ENCODE measurements at regions not wholly inside any gene's neighbourhood (a gene's known extent, or its start where the extent isn't known, plus 50 kb on each side); places are given as distances from the start of the nearest gene placed in this dataset.

DNA sequence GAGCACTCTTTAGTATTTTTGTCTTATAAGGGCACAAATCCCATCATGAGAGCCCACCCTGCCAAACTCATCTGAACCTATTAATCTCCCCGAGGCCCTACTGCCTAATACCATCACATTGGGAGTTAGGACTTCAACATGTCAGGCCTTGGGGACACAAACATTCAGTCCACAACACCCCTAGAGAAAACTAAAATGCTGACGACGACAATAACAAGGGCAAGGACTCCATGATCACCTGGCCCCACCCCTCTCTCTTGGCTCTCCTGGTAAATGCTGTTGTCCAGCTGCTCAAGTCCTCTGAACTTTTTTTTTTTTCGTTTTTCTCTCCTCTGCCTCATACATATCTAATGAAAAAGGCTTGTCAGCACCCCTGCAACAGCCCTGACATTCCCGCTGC, 118.8 kb upstream of the MKI67 start:
- H3K36me3 Mint-ChIP-seq (ENCODE audit: low read depth), result no peaks in the 10 kb centered on the region

DNA sequence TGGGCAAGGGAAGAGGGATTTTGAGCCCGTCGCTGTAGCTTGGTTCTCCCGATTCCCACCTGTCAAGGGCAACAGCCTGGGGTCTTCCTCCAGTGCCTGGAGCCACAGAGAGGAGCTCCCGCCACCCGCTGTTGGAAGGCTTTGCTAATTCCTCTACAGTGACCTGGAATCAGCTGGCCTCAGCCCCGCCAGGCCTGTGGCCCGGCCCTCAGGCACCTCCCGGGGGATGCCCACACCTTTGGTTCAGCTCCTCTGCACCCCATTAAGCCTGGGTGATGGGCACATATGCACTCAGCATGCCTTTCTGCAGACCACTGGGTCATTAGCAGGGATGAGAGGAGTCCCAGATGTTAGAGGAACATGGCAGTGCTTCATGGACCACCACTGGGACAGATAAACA, 121.4 kb upstream of the MKI67 start:
- ATAC-seq (ENCODE audit: low read depth) (no peak), DNase-seq (no peak)
- intact Hi-C loops (cut with micrococcal nuclease), result no loop called here
- POLR2A ChIA-PET, result no interaction called here
- H3K9me3 Mint-ChIP-seq, result no peaks in the 10 kb centered on the region
- no peak overlapping the region for H3K27ac Mint-ChIP-seq
- CTCF ChIA-PET, result no interaction called here
- H3K36me3 Mint-ChIP-seq (ENCODE audit: low read depth), result no peaks in the 10 kb centered on the region
- TF ChIP-seq, protein P1, sequence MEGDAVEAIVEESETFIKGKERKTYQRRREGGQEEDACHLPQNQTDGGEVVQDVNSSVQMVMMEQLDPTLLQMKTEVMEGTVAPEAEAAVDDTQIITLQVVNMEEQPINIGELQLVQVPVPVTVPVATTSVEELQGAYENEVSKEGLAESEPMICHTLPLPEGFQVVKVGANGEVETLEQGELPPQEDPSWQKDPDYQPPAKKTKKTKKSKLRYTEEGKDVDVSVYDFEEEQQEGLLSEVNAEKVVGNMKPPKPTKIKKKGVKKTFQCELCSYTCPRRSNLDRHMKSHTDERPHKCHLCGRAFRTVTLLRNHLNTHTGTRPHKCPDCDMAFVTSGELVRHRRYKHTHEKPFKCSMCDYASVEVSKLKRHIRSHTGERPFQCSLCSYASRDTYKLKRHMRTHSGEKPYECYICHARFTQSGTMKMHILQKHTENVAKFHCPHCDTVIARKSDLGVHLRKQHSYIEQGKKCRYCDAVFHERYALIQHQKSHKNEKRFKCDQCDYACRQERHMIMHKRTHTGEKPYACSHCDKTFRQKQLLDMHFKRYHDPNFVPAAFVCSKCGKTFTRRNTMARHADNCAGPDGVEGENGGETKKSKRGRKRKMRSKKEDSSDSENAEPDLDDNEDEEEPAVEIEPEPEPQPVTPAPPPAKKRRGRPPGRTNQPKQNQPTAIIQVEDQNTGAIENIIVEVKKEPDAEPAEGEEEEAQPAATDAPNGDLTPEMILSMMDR (IDR thresholded peaks at IDR 0.05), result no peak
- H3K4me3 Mint-ChIP-seq, result no peak overlapping the region
- no peaks in the 10 kb centered on the region for H3K4me1 Mint-ChIP-seq
- H3K27me3 Mint-ChIP-seq, result peaks cover 5% of the 10 kb centered on the region

More for the DNA sequence above, 118.8 kb upstream of the MKI67 start:
- ChIA-PET CTCF (no interaction called here), POLR2A (no interaction called here)
- intact Hi-C loops (cut with micrococcal nuclease), result no loop called here
- no peak for ATAC-seq (ENCODE audit: low read depth)
- H3K9me3 Mint-ChIP-seq, result no peaks in the 10 kb centered on the region
- peaks cover 2% of the 10 kb centered on the region for H3K27me3 Mint-ChIP-seq
- H3K27ac Mint-ChIP-seq, result no peak overlapping the region
- TF ChIP-seq, protein P1 (IDR thresholded peaks at IDR 0.05), result no peak
- no peaks in the 10 kb centered on the region for H3K4me1 Mint-ChIP-seq
- no peak for DNase-seq
- no peak overlapping the region for H3K4me3 Mint-ChIP-seq

- Mint-ChIP-seq H3K9me3 (no peaks in the 10 kb centered on the region), H3K27me3 (peaks cover 13% of the 10 kb centered on the region), H3K27ac (no peak overlapping the region), H3K36me3 (ENCODE audit: low read depth) (no peaks in the 10 kb centered on the region), H3K4me3 (no peak overlapping the region), H3K4me1 (no peaks in the 10 kb centered on the region)
- no peak for ATAC-seq (ENCODE audit: low read depth)
- TF ChIP-seq, protein P1 (IDR thresholded peaks at IDR 0.05), result no peak
- intact Hi-C loops (cut with micrococcal nuclease), result no loop called here
- ChIA-PET CTCF (no interaction called here), POLR2A (no interaction called here)
- DNase-seq, result no peak
These were observed 128.3 kb upstream of the MKI67 start for GRCh38 chr10:128254476-128254875.

- ATAC-seq (ENCODE audit: low read depth) (no peak), DNase-seq (no peak)
- H3K36me3 Mint-ChIP-seq (ENCODE audit: low read depth), result no peaks in the 10 kb centered on the region
- TF ChIP-seq, protein P1 (IDR thresholded peaks at IDR 0.05), result no peak
- ChIA-PET CTCF (no interaction called here), POLR2A (no interaction called here)
- H3K4me1 Mint-ChIP-seq, result no peaks in the 10 kb centered on the region
- H3K9me3 Mint-ChIP-seq, result no peaks in the 10 kb centered on the region
- intact Hi-C loops (cut with micrococcal nuclease), result no loop called here
- no peak overlapping the region for H3K4me3 Mint-ChIP-seq
- peaks cover 17% of the 10 kb centered on the region for H3K27me3 Mint-ChIP-seq
- H3K27ac Mint-ChIP-seq, result no peak overlapping the region
These were observed 131.2 kb upstream of the MKI67 start for GRCh38 chr10:128257428-128257827.

DNA sequence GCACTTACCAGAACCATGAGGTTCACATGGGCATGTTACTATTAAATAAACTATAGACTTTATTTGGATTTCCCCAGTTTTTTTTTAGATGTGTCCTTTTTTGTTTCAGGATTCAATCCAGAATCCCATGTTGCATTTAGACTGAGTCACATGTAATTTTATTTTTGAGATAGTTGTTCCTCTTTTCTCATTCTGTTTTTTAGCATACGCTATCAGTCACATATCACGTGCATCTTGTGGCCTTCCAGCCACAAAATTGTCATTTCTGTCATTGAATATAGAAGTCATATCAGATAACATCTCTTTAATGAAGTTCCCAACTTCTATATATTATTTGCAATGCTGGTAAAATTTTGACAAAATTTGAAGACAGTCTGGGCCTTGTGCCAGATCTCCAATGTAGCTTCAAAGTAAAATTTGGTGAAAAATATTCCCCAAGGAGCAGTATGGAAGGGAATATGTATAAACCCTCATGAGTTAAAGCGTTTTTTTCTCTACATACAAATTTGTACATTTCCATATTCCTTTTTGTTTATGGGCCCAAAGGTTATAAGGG, 132.3 kb upstream of the MKI67 start:
- Mint-ChIP-seq H3K9me3 (no peaks in the 10 kb centered on the region), H3K4me3 (no peak overlapping the region), H3K27ac (no peak overlapping the region), H3K4me1 (no peaks in the 10 kb centered on the region), H3K36me3 (ENCODE audit: low read depth) (no peaks in the 10 kb centered on the region), H3K27me3 (peaks cover 21% of the 10 kb centered on the region)
- ATAC-seq (ENCODE audit: low read depth), result no peak
- POLR2A ChIA-PET, result no interaction called here
- intact Hi-C loops (cut with micrococcal nuclease), result no loop called here
- CTCF ChIA-PET, result no interaction called here
- TF ChIP-seq, protein P1 (IDR thresholded peaks at IDR 0.05), result no peak
- no peak for DNase-seq
